SH-SY5Y (cell line): ENCODE measurements at regions not wholly inside any gene's neighbourhood (a gene's known extent, or its start where the extent isn't known, plus 50 kb on each side); places are given as distances from the start of the nearest gene placed in this dataset.

Source experiments
- GATA2 ChIP-seq: IDR thresholded peaks from 2 replicates; pipeline ENCODE4 v1.6.1; 2011; ENCODE audit warnings: mild to moderate bottlenecking, low read depth, low read length
- GATA3 ChIP-seq: IDR thresholded peaks from 2 replicates; pipeline ENCODE4 v1.6.1; 2011; ENCODE audit warnings: low read depth, mild to moderate bottlenecking, low read length, moderate library complexity

DNA sequence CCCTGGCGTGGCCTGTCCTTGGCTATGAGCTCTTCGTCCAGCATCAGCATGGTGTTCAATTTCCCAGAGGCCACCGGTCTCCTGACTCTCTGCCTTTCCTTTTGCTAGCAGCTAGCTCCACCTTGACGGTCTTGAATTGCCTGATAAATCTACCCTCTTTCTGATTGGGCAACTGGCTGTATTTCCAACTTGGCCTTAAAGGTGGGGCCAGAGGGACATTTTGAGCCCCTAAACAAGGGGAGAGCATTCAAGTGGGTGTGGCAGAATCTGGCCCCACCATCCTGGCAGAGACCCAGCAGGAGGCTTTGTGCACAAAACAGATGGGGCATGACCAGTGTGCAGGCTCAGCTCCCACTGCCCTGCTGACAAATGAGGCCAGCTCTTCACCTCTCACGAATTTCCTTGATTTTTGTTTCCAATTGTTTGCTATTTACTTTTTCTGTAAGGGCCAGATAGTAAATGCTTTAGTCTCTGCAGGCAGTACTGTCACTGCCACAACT lies 148.9 kb upstream of the VSTM2B start:
- TF ChIP-seq GATA3 (no peak), GATA2 (no peak)
